ENCODE measurements at regions not wholly inside any gene's neighbourhood (a gene's known extent, or its start where the extent isn't known, plus 50 kb on each side); places are given as distances from the start of the nearest gene placed in this dataset.
"Not testable (repeated sequence)": the region's sequence is repeated elsewhere in the genome, so short reads cannot be mapped to it uniquely, and the experiment has no call there.

GRCh38 chr10:11663763-11664555, 52.5 kb upstream of the USP6NL start:
- no peak for DNase-seq

- not testable (repeated sequence) for DNase-seq
Measured at GRCh38 chr10:11663126-11663515, 51.7 kb upstream of the USP6NL start.

GRCh38 chr10:11661441-11661840, 50.0 kb upstream of the USP6NL start:
- no peak for DNase-seq
